ACC112 (cell line): ENCODE measurements at regions not wholly inside any gene's neighbourhood (a gene's known extent, or its start where the extent isn't known, plus 50 kb on each side); places are given as distances from the start of the nearest gene placed in this dataset.
A peak's percentile ranks its signal among the peaks of the same experiment; 100 is the strongest.
"Not testable (repeated sequence)": the region's sequence is repeated elsewhere in the genome, so short reads cannot be mapped to it uniquely, and the experiment has no call there.

Experiments
- H2AFZ ChIP-seq: fragments of 200-600 bp; sonication (generic); one replicate; pipeline ENCODE4 v1.6.0; 2017; ENCODE audit warnings: antibody characterized with exemption, low read length; ENCODE audit not compliant: unreplicated experiment
- H3K27ac ChIP-seq: fragments of 200-600 bp; sonication (generic); 2 replicates; pipeline ENCODE4 v1.5.1; 2014; ENCODE audit warnings: low read depth, mild to moderate bottlenecking, antibody characterized with exemption, low read length, moderate library complexity
- H3K27me3 ChIP-seq: fragments of 200-600 bp; sonication (generic); 2 replicates; pipeline ENCODE4 v1.6.1; 2014; ENCODE audit warnings: mild to moderate bottlenecking, antibody characterized with exemption, low read length, moderate library complexity, mixed read lengths; ENCODE audit not compliant: insufficient read depth
- H3K36me3 ChIP-seq: fragments of 200-600 bp; sonication (generic); 2 replicates; pipeline ENCODE4 v1.6.1; 2016; ENCODE audit warnings: mild to moderate bottlenecking, antibody characterized with exemption, low read length, moderate library complexity, mixed read lengths; ENCODE audit not compliant: insufficient read depth
- H3K4me1 ChIP-seq: fragments of 200-600 bp; sonication (generic); one replicate; pipeline ENCODE4 v1.6.1; 2016; ENCODE audit warnings: low read length, mixed read lengths; ENCODE audit not compliant: insufficient read depth, unreplicated experiment, control insufficient read depth
- H3K4me3 ChIP-seq: fragments of 200-600 bp; sonication (generic); 2 replicates; pipeline ENCODE4 v1.5.1; 2014; ENCODE audit warnings: mild to moderate bottlenecking, low read depth, low read length
- H3K79me2 ChIP-seq: fragments of 200-600 bp; sonication (generic); one replicate; pipeline ENCODE4 v1.6.0; 2016; ENCODE audit warnings: low read length; ENCODE audit not compliant: control insufficient read depth, unreplicated experiment, insufficient read depth

DNA sequence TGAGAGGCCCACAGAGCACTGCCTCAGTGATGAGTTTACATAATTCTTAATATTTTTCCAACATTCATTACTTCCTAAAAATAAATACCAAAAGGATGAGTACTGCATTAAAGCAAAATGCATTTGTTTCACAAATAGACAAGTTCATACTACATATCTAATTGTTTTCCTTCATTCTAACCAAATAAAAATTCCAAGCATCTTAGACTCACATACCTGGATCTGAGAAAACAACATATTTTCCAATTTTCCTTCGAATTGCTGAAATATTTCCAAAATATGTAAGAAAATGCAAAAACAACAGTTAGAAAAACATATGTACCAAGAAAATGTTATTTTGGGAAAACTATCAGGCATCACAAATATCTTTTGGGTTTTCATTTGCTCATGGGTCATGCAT, 127.9 kb upstream of the CEP126 start:
- Histone ChIP-seq H3K4me3 (no peak overlapping the region), H3K27me3 (no peaks in the 10 kb centered on the region), H2AFZ (no peak overlapping the region), H3K4me1 (peaks cover 8% of the 10 kb centered on the region), H3K36me3 (no peaks in the 10 kb centered on the region), H3K79me2 (no peaks in the 10 kb centered on the region), H3K27ac (no peak overlapping the region)

DNA sequence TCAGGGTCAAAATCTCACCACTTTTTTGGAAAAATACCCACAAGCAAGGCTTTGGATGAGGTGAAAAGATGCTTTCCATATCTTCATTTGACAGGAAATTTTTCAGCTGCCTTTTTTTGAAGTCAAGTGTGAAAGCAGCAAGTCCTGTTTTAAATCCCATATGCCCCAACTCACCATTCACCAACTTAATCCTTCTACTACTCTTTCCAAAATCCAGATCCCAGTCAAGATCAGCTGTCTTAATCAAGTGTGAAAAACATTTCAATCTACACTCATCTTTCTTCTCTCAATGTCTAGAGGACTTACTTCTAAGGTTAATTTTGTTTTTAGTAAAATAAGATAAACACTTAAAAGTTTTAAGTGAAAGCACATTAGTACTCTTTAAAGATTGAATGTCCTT, 128.4 kb upstream of the CEP126 start:
- Histone ChIP-seq H3K27ac (peak overlapping the region; percentile 17; the same call in 1 of the 2 replicates), H3K4me1 (peaks cover 8% of the 10 kb centered on the region), H3K27me3 (no peaks in the 10 kb centered on the region)

GRCh38 chr11:101779167-101779566, 135.6 kb upstream of the CEP126 start:
- H3K4me3 ChIP-seq, H3K36me3 ChIP-seq, H2AFZ ChIP-seq, H3K27ac ChIP-seq, H3K79me2 ChIP-seq, H3K4me1 ChIP-seq, H3K27me3 ChIP-seq: not testable (repeated sequence)

More for the DNA sequence above, 128.4 kb upstream of the CEP126 start:
- no peaks in the 10 kb centered on the region for H3K79me2 ChIP-seq
- no peak overlapping the region for H3K4me3 ChIP-seq
- H2AFZ ChIP-seq: no peak overlapping the region
- H3K36me3 ChIP-seq: no peaks in the 10 kb centered on the region

DNA sequence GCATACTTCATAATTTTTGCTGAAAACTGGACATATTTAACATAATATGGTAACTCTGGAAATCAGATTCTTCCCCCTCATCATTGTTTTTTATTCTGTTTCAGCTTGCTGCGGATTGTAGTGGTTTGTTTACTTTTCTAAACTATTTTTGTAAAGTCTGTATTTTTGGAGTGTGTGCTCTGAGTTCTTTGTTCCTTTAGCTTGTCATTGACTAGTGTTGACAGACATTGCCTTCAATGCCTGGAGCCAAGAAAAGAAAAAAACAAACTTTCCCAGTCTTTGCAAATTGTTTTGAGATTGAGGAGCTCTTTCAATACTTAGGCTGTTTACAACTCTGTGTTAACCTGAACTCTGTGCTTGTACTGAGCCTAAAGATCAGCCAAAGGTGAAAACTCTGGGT, 137.3 kb upstream of the CEP126 start:
- Histone ChIP-seq H3K27ac (no peak overlapping the region), H3K4me1 (no peaks in the 10 kb centered on the region), H3K36me3 (no peaks in the 10 kb centered on the region), H3K27me3 (no peaks in the 10 kb centered on the region), H2AFZ (no peak overlapping the region), H3K79me2 (no peaks in the 10 kb centered on the region), H3K4me3 (no peak overlapping the region)

DNA sequence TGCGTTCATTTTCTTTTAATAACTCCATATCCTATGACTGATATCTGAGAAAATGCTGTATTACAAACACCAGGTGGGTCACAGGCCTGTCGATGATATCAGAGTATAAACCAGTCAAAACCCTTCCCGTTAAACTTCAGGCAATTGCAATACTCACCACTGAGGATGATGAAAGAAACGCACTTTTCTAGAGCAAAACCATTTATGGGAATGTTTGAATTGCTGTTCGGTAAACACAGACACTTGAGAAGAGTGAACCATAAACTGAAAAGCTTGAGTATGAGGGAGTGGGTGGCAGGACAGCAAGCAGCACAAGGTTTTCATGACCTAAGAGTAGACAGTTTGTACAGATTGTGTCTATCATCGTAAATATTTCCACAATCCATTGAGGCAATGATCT, 139.8 kb upstream of the CEP126 start:
- H3K79me2 ChIP-seq: no peaks in the 10 kb centered on the region
- no peak overlapping the region for H2AFZ ChIP-seq

GRCh38 chr11:101770648-101771047, 144.2 kb upstream of the CEP126 start:
- H3K27me3 ChIP-seq: 0 out of 2 replicates have a peak, but pooled peaks cover 6% of the 10 kb centered on the region
- no peaks in the 10 kb centered on the region for H3K4me1 ChIP-seq
- no peak overlapping the region for H2AFZ ChIP-seq
- H3K4me3 ChIP-seq: no peak overlapping the region
- H3K36me3 ChIP-seq: no peaks in the 10 kb centered on the region
- no peaks in the 10 kb centered on the region for H3K79me2 ChIP-seq
- no peak overlapping the region for H3K27ac ChIP-seq

More for the DNA sequence above, 139.8 kb upstream of the CEP126 start:
- Histone ChIP-seq H3K27ac (no peak overlapping the region), H3K4me3 (no peak overlapping the region), H3K36me3 (no peaks in the 10 kb centered on the region), H3K27me3 (0 out of 2 replicates have a peak, but pooled peaks cover 6% of the 10 kb centered on the region), H3K4me1 (no peaks in the 10 kb centered on the region)

- Histone ChIP-seq H3K27me3 (no peaks in the 10 kb centered on the region), H3K27ac (no peak overlapping the region), H3K36me3 (no peaks in the 10 kb centered on the region), H3K79me2 (no peaks in the 10 kb centered on the region), H3K4me3 (no peak overlapping the region), H2AFZ (no peak overlapping the region), H3K4me1 (no peaks in the 10 kb centered on the region)
Observed at GRCh38 chr11:101765932-101766331, 148.9 kb upstream of the CEP126 start.

DNA sequence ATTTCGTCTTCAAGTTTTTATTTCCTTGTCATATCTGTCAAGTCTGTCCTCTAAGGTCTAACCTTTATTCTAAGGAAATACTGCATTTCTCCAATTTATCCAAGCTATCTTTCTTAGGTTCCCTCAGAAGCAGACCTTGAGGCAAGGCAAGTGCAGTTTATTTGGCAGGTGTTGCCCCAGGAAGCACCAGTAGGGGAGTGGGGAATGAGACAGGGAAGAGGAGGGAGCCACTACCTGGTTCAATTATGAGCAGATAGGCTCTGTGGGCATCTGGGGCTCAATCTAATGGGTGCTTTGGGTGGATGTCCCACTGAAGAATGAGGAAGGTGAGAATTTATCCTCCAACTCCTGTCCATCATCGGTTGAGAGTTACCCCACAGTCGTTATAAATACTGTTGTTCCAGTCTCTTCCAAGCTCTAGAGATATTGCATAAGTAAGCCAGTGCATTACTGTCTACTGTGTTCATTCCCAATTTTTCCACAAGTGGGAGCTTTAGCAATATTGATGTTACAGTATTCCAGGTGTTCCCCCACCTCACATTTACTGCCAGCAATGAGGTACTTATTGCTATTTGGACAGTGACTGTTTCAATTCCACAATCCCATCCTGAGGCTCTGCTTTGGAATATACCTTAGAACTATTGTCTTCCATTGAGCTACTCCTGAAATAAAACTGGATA, 154.9 kb upstream of the CEP126 start:
- Histone ChIP-seq H3K4me3 (no peak overlapping the region), H3K36me3 (no peaks in the 10 kb centered on the region), H3K4me1 (no peaks in the 10 kb centered on the region), H3K27me3 (no peaks in the 10 kb centered on the region), H2AFZ (no peak overlapping the region), H3K79me2 (no peaks in the 10 kb centered on the region), H3K27ac (no peak overlapping the region)

DNA sequence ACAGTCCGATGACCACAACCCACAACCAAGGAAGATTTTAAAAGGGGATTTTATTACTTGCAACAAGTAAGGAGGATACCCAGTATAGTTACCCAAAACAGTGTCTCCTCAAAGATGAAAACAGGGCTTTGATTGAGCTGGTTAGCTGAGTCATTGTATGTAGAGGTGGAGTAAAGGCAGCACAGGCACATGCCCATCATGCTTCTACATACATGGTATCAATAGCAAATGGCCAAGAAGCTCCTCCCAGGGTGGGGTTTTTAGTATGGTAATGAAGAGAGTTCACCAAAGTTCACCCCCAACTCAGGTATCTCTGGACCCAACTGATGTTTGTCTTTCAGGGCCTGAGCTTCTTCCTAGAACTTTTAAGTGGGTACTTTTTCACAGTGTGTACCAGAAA, 157.1 kb upstream of the CEP126 start:
- no peaks in the 10 kb centered on the region for H3K79me2 ChIP-seq

GRCh38 chr11:101748572-101749344, 165.0 kb upstream of the TRPC6 start:
- H3K4me3 ChIP-seq: peak overlapping the region; percentile 55
- H3K27me3 ChIP-seq: no peaks in the 10 kb centered on the region
- no peak overlapping the region for H3K27ac ChIP-seq
- H3K79me2 ChIP-seq: no peaks in the 10 kb centered on the region
- no peaks in the 10 kb centered on the region for H3K36me3 ChIP-seq
- H2AFZ ChIP-seq: peak overlapping the region; percentile 96
- peaks cover 14% of the 10 kb centered on the region for H3K4me1 ChIP-seq

More for the DNA sequence above, 157.1 kb upstream of the CEP126 start:
- Histone ChIP-seq H3K4me3 (no peak overlapping the region), H3K36me3 (no peaks in the 10 kb centered on the region), H3K27ac (no peak overlapping the region), H3K27me3 (no peaks in the 10 kb centered on the region), H2AFZ (no peak overlapping the region), H3K4me1 (no peaks in the 10 kb centered on the region)

DNA sequence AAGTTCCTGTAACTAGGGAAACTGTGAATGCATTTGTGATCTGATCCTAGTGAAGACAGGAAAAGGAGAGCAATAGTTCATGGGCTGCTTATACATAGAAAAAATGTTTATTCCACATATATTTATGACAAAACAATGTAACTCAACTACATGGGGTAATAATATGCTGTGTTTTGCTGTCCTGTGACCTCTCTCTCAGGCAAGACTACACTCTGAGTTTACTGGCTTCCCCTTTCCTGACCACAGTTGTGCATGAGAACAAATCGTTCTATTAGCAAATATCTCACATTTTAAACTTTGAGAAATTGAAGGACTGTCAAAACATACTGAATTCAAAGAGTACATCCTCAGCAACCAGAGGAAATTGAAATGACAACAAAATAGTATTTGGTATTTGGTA, 161.9 kb upstream of the TRPC6 start:
- H3K79me2 ChIP-seq: no peaks in the 10 kb centered on the region
- H3K27ac ChIP-seq: no peak overlapping the region
- peaks cover 14% of the 10 kb centered on the region for H3K4me1 ChIP-seq
- no peak overlapping the region for H3K4me3 ChIP-seq
- H3K36me3 ChIP-seq: no peaks in the 10 kb centered on the region
- no peaks in the 10 kb centered on the region for H3K27me3 ChIP-seq
- H2AFZ ChIP-seq: no peak overlapping the region
